ENCODE measurements at regions not wholly inside any gene's neighbourhood (a gene's known extent, or its start where the extent isn't known, plus 50 kb on each side); places are given as distances from the start of the nearest gene placed in this dataset.
A peak's percentile ranks its signal among the peaks of the same experiment; 100 is the strongest.
"Not testable (repeated sequence)": the region's sequence is repeated elsewhere in the genome, so short reads cannot be mapped to it uniquely, and the experiment has no call there.

- Histone ChIP-seq H3K9me3 (ENCODE audit: insufficient read depth, low read depth) (peaks cover 10% of the 10 kb centered on the region), H3K4me3 (no peak overlapping the region), H2AFZ (no peak overlapping the region), H3F3A (ENCODE audit: insufficient read depth, low read depth) (peaks cover 12% of the 10 kb centered on the region; the same call in 1 of the 2 replicates), H3K27ac (no peak overlapping the region), H4K20me1 (ENCODE audit: insufficient read depth) (no peaks in the 10 kb centered on the region), H3K79me2 (ENCODE audit: low read depth) (no peaks in the 10 kb centered on the region), H3K36me3 (ENCODE audit: low read depth) (no peaks in the 10 kb centered on the region), H3K4me1 (replicated peaks; ENCODE audit: insufficient read depth) (peaks cover 30% of the 10 kb centered on the region), H3K27me3 (ENCODE audit: insufficient read depth, low read depth) (no peaks in the 10 kb centered on the region), H3K9me2 (ENCODE audit: insufficient read depth) (no peaks in the 10 kb centered on the region), H3K4me2 (no peak overlapping the region)
- no peak for TF ChIP-seq EZH2 (IDR thresholded peaks at IDR 0.05; ENCODE audit: low read depth)
- peak; percentile 38; the same call in 1 of the 2 replicates for TF ChIP-seq CTCF (conservative IDR thresholded peaks at IDR 0.05)
- ChIA-PET POLR2A (ENCODE audit: unreplicated experiment) (no interaction called here), CTCF (no interaction called here)
- no peak for DNase-seq
- BruUV-seq (replicated peaks) = no TSS peak
- intact Hi-C loops (cut with micrococcal nuclease; ENCODE audit: unreplicated experiment) = no loop called here
These were observed 213.4 kb upstream of the ELL2 start for GRCh38 chr5:96175090-96175489.

GRCh38 chr5:96173366-96173765 lies 211.7 kb upstream of the ELL2 start:
- H3K4me1 ChIP-seq (replicated peaks; ENCODE audit: insufficient read depth) = peaks cover 23% of the 10 kb centered on the region
- BruUV-seq (replicated peaks) = no TSS peak
- DNase-seq = no peak
- ChIA-PET POLR2A (ENCODE audit: unreplicated experiment) (no interaction called here), CTCF (interaction anchor here (0.6 kb wide), 1 partner anchor 101 kb away, joined by 3 read pairs; no protein-coding TSS in a partner anchor)
- TF ChIP-seq CTCF (conservative IDR thresholded peaks at IDR 0.05) = no peak
- TF ChIP-seq EZH2 (IDR thresholded peaks at IDR 0.05; ENCODE audit: low read depth) = no peak
- H3K79me2 ChIP-seq (ENCODE audit: low read depth) = no peaks in the 10 kb centered on the region
- no peaks in the 10 kb centered on the region for H3K9me2 ChIP-seq (ENCODE audit: insufficient read depth)
- intact Hi-C loops (cut with micrococcal nuclease; ENCODE audit: unreplicated experiment) = no loop called here
- H3K4me2 ChIP-seq = no peak overlapping the region
- H3K27ac ChIP-seq = no peak overlapping the region
- no peaks in the 10 kb centered on the region for H4K20me1 ChIP-seq (ENCODE audit: insufficient read depth)
- H3K9me3 ChIP-seq (ENCODE audit: insufficient read depth, low read depth) = peaks cover 5% of the 10 kb centered on the region; the same call in 1 of the 2 replicates
- H2AFZ ChIP-seq = no peak overlapping the region
- H3F3A ChIP-seq (ENCODE audit: insufficient read depth, low read depth) = peaks cover 12% of the 10 kb centered on the region; the same call in 1 of the 2 replicates
- H3K4me3 ChIP-seq = no peak overlapping the region
- no peaks in the 10 kb centered on the region for H3K36me3 ChIP-seq (ENCODE audit: low read depth)
- no peaks in the 10 kb centered on the region for H3K27me3 ChIP-seq (ENCODE audit: insufficient read depth, low read depth)

GRCh38 chr5:96172436-96172835 lies 210.8 kb upstream of the ELL2 start:
- Histone ChIP-seq H3K9me3 (ENCODE audit: insufficient read depth, low read depth) (peaks cover 5% of the 10 kb centered on the region; the same call in 1 of the 2 replicates), H3K36me3 (ENCODE audit: low read depth) (no peaks in the 10 kb centered on the region), H3K4me2 (no peak overlapping the region), H3K27me3 (ENCODE audit: insufficient read depth, low read depth) (no peaks in the 10 kb centered on the region), H3K9me2 (ENCODE audit: insufficient read depth) (no peaks in the 10 kb centered on the region), H3K4me3 (no peak overlapping the region), H4K20me1 (ENCODE audit: insufficient read depth) (no peaks in the 10 kb centered on the region), H3F3A (ENCODE audit: insufficient read depth, low read depth) (peaks cover 5% of the 10 kb centered on the region; the same call in 1 of the 2 replicates), H3K79me2 (ENCODE audit: low read depth) (no peaks in the 10 kb centered on the region), H3K27ac (no peak overlapping the region), H3K4me1 (replicated peaks; ENCODE audit: insufficient read depth) (peaks cover 14% of the 10 kb centered on the region), H2AFZ (no peak overlapping the region)
- CTCF ChIA-PET = interaction anchor here (0.7 kb wide), 1 partner anchor 8 kb away, joined by 3 read pairs; no protein-coding TSS in a partner anchor
- no TSS peak for BruUV-seq (replicated peaks)
- intact Hi-C loops (cut with micrococcal nuclease; ENCODE audit: unreplicated experiment) = no loop called here
- TF ChIP-seq EZH2 (IDR thresholded peaks at IDR 0.05; ENCODE audit: low read depth) = no peak
- TF ChIP-seq CTCF (conservative IDR thresholded peaks at IDR 0.05) = no peak
- POLR2A ChIA-PET (ENCODE audit: unreplicated experiment) = no interaction called here
- DNase-seq = no peak

DNA sequence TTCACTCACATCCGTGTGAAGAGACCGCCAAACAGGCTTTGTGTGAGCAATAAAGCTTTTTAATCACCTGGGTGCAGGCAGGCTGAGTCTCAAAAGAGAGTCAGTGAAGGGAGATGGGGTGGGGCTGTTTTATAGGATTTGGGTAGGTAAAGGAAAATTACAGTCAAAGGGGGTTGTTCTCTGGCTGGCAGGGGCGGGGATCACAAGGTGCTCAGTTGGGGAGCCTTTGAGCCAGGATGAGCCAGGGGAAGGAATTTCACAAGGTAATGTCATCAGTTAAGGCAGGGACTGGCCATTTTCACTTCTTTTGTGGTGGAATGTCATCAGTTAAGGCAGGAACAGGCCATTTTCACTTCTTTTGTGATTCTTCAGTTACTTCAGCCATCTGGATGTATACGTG lies 210.3 kb upstream of the ELL2 start:
- H3K4me3 ChIP-seq; H3K27me3 ChIP-seq (ENCODE audit: insufficient read depth, low read depth); DNase-seq; H3K9me2 ChIP-seq (ENCODE audit: insufficient read depth); POLR2A ChIA-PET (ENCODE audit: unreplicated experiment); H3K4me2 ChIP-seq; H2AFZ ChIP-seq; H4K20me1 ChIP-seq (ENCODE audit: insufficient read depth); H3K9me3 ChIP-seq (ENCODE audit: insufficient read depth, low read depth); H3F3A ChIP-seq (ENCODE audit: insufficient read depth, low read depth); H3K27ac ChIP-seq; BruUV-seq (replicated peaks); H3K79me2 ChIP-seq (ENCODE audit: low read depth); H3K4me1 ChIP-seq (replicated peaks; ENCODE audit: insufficient read depth); H3K36me3 ChIP-seq (ENCODE audit: low read depth); intact Hi-C loops (cut with micrococcal nuclease; ENCODE audit: unreplicated experiment): not testable (repeated sequence)
- CTCF ChIA-PET = interaction anchor here (0.7 kb wide), 1 partner anchor 9 kb away, joined by 3 read pairs; no protein-coding TSS in a partner anchor

DNA sequence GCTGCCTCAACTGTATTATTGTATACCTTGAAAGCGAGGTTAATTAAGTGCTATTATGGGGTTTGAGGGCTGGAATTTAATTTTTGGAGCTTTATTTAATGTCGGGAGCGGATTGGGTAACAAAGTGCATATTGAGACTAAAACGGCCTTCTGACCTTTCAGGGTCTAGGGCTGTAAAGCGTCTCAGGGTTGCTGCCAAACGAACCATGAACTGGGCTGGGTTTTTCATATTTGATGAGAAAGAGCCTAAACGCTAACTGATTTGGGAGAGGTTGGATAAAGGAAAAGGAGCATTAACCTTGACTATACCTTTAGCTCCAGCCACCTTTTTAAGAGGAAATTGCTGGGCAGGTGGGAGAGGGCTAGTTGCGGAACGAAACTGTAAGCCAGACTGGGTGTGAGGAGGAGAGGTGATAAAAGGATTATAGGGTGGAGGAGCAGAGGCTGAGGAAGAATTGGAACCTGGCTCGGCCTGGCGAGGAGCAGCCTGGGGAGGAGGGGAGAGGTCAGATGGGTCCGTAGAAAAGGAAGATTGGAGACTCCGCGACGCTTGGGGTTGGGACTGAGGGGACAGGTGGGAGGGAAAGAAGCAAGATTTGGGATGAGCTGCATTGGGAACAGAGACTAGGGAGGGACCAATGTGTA lies 209.0 kb upstream of the ELL2 start:
- BruUV-seq (replicated peaks); CTCF ChIA-PET; intact Hi-C loops (cut with micrococcal nuclease; ENCODE audit: unreplicated experiment): not testable (repeated sequence)

More for the DNA sequence above, 209.0 kb upstream of the ELL2 start:
- H2AFZ ChIP-seq; POLR2A ChIA-PET (ENCODE audit: unreplicated experiment); H3K4me3 ChIP-seq; H3K27ac ChIP-seq; H3K9me2 ChIP-seq (ENCODE audit: insufficient read depth); H3K79me2 ChIP-seq (ENCODE audit: low read depth); H3K27me3 ChIP-seq (ENCODE audit: insufficient read depth, low read depth); H3K9me3 ChIP-seq (ENCODE audit: insufficient read depth, low read depth); H3K4me2 ChIP-seq; H3F3A ChIP-seq (ENCODE audit: insufficient read depth, low read depth); DNase-seq; H3K4me1 ChIP-seq (replicated peaks; ENCODE audit: insufficient read depth); H4K20me1 ChIP-seq (ENCODE audit: insufficient read depth); H3K36me3 ChIP-seq (ENCODE audit: low read depth): not testable (repeated sequence)
